HG02973 (cell line): ENCODE measurements at regions not wholly inside any gene's neighbourhood (a gene's known extent, or its start where the extent isn't known, plus 50 kb on each side); places are given as distances from the start of the nearest gene placed in this dataset.

ENCODE experiments used
- ATAC-seq: cut with Tn5 transposase; IDR thresholded peaks from one replicate; pipeline ENCODE4 v1.9.1; 2021; ENCODE audit warnings: moderate library complexity; ENCODE audit not compliant: unreplicated experiment

DNA sequence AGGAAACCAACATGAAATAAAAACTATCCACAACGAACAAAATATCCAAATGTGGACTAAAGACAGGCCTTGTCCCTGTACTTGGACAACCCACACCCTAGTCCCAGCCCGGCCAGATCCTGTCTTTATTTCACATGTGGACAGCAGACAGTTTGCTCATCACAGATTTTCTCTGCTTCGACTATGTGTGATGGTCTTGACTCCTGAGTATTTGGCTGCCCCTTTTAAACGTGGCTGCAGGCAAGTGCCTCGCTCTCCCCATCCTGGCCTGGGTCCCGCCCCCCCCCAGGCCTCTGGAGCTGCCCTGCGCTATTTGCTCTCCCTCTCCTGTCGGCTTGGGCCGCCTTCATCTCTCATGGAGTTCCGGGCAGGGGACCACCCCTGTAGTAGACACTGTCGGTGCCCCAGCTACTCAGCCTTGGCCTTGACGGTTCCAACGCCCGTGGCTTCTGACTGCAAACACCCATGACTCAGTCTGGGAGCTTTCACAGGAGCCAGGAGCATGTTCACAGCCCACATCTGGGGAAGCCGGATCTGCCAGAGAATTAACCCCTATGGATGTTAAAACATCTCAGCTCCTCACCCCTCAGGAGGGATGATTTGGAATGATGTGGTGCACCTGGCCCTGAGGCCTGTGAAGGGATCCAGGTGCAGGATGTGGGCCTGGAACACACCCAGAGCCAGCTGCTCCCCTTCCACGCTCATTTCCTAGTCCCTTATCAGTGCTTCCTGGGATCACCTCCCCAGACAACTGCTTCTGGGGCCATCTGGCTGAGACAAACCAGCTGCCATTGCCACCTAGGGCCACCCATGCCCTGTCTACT is 229.7 kb upstream of the RPL38 start:
- ATAC-seq = no peak

DNA sequence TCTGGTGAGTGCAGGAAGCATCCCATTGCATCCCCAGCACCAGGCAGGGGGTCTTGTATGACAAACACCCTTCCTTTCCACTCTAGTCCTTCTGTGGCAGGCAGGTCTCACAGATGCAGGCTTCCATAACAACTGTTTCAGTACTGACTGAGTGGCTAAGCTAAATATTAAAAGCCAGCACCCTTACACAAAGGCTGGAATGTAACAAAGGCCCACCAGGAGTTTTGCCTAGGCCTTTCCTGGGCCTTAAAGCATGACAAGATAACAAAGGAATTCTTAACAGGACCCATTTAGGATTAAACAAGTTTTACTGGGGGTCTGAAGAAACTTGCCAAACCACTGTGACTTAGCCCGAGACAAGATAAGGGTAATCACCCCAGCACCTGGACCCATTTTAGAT is 228.9 kb upstream of the RPL38 start:
- ATAC-seq = no peak

DNA sequence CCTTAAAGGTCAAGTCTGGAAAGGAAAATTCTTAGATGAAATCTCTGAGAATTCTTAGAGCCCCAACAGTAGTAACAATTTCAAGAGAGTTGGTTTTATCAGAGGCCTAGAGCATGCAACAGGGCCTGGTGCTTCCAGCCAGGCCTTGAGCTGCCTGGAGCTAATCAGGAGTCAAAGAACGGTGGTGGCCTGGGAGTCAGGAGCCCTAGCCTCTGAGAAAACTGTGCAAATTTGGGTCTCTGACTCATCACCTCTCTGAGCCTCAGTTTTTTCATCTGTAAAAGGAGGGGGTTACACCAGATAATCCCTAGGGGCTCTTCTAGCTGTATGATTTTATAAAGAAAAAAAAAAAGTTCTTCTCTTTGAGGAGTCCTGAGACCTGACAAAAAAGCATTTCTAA is 227.3 kb upstream of the RPL38 start:
- no peak for ATAC-seq

DNA sequence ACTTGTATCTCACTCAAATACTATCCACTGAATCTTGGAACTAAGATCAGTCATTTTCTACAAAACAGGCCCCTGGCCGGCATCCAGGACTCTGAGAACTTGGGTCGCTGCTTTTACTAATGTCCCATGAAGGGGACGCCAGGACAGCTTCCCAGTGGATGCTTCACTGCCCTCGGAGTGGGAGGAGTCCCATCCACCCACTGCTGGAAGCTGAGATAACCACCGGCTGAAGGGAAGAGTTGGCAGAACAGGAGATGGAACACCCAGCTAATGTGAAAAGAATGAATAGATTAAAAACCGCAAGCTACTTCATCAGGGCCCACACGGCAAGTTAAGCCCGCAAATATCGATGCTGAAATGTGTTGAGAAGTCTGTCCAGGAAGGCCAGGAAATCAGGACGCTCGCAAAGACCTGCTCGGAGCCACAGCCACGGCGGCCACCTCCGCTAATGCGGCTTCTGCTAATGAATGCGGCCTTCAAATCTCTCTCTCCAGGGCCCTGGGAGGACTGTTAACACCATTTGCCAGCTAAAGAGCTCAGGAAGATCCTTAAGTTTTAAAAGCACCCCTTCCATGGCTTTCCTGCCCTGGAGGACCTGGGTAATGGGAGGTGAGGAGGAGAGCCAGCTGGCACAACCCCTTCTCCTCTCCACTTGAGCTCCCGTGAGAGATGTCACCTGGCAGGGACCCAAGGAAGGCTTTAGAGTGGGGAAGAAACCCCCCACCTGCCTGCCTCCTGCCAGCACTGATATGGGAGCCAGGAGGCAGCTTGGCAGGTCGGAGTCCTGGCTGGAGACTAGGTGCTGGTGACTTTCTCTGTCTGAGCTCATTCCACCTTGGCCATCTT is 226.6 kb upstream of the RPL38 start:
- no peak for ATAC-seq

DNA sequence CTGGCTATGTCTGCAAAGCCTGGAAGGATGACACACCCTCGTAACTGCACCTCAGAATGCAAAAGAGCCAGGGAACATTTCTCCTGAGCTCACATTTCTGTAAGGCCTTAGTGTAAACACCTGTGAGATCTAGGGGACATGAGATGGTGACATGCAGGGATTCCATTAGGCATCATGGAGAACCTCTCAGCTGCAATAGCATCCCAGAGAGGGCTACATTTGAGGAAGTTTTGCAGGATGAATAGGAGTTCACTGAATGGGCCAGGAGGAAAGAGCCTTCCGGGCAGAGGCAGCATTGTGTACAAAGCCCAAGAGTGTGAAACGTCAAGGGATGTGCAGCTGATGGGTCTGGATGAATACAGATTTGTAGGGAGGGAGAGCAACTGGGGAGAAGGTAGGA is 223.0 kb upstream of the RPL38 start:
- no peak for ATAC-seq

DNA sequence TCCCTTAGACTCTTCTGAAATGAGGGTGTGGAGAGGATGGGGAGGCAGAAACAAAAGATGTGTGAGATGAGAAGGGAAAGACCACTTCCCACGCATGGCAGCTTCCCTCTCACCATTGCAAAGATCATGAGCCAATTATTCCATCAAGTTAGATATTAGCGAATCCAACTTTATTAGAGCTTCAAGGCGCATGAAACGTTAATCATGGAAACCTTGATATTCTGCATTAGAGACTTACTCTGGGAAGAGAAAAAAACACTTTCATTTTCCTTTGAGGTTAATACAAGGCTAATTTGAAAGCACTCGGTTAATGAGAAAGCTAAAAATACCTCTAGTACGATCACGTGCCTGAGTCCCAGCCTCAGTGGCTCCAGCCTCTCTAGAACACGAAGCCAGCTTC is 220.6 kb upstream of the RPL38 start:
- no peak for ATAC-seq

DNA sequence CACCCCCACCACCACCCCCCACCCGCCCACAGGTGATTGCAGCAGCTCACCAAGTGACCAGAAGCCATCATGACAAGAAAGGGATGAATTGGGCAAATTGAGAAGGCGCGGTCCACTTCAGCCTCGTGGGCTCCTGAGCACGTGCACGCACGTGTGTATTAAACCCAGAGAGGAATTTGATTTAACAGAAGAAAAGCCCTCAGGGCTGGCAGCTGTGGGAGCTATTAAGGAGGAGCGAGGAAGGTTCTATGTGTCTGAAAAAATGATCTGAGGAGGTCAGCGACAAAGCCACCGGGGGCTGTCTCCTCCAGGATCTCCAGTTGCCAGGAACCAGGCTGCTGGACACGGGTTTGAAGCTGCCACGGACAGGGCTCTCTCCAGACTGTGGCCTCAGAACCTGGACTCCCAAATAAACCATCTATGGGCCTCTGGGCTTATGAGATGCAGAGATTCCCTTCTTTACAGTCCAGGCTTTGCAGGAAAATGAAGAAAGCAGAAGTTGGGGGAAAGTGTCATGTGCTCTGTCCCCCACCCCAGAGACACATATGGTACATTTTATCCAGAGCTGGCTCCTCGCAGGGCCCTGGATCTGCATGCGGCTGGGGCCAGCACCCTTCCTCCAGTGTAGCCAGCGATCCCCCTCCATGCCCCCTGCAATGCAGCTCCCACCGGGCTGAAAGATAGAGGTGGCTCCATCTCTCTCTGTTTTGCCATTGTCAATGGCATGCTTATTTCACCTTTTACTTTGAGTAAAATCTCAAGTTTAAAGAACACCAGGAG is 219.7 kb upstream of the RPL38 start:
- ATAC-seq = no peak

DNA sequence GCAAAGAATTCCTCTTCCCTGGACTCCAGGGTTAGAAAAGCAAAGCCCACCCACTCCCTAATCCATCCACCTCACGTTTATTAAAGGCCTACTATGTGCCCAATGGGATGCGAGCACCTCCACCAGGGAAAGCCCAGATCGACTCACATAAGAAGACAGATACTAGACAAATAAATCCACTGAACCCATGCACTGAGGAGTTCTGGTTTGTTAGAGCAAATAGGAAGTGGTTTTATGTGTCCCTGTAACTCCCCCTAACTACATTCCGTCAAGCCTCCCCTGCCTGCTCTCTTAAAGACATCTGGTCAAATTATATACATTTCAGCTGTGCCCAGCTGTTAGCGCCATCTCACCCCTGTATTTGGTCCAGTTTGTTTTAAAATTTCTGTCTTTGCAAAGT is 218.5 kb upstream of the RPL38 start:
- no peak for ATAC-seq

DNA sequence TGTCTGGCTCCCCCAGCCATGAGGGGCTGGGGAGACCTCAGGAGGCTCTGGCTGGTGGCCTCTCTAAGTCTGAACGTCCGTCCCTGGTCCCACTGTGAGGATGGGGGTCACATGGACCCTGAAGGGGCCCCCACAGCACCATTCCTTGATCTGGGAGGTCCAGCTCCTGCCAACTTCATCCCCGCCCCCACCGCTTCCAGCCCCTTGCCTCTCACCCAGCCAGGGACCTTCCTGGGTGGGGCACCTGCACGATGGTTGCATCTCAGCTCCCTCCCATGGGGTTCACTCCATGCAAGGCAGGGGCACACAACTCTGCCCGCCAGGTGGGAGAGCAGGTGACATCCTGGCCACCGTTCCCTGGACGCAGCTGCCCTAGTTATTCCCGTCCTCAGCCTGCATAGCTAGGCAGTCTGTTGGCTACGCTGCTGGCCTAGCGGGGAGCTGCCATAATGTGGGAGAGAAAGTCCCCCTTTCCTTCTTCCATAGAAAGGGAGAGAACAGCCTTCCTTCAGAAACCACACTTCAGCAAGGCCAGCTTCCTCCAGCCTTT is 217.9 kb upstream of the RPL38 start:
- ATAC-seq = no peak

DNA sequence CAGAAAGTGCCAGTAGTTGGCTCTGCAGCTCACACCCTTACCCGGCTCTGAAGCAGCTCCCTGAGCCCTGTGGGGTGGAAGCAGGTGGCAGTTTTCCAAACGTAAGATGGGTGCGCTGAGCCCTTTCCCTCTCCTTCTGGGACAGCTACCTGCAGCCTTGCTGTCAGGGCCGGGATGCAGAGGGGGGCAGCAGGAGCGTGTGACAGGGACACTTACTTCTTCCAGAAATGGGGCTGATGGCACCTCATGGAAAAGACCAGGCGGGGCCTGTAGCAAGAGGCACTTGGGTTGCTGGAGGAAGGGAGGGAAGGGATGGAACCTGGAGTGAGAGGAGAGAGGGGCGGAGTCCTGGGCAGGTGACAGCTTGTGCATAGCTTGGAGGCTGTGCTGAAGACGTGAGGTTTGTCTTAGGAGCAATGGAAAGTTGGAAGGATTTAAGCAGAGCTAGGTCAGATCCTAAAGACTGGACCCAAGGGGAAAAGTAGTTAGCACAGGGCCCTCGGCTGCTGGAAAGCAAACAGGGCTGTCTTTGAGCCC is 216.8 kb upstream of the RPL38 start:
- ATAC-seq = no peak

DNA sequence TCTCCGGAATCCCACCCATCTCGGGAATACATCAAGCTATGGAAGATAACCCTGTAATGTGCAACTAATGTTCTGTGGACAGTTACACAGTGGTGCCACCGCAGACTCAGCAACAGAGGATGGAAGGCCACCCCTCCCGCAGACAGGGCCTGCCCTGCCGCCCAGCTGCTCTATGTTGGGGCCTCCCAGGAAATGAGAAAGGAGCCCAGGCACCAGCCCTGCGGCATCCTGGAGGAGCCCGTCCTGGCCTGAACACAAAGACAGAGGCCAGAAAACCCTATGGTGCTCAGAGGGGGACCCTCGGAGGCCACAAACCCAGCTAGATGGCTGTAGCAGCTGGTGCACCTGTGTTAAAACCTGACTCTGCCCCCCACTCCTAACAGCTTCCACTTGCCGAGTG is 216.1 kb upstream of the RPL38 start:
- ATAC-seq = no peak

DNA sequence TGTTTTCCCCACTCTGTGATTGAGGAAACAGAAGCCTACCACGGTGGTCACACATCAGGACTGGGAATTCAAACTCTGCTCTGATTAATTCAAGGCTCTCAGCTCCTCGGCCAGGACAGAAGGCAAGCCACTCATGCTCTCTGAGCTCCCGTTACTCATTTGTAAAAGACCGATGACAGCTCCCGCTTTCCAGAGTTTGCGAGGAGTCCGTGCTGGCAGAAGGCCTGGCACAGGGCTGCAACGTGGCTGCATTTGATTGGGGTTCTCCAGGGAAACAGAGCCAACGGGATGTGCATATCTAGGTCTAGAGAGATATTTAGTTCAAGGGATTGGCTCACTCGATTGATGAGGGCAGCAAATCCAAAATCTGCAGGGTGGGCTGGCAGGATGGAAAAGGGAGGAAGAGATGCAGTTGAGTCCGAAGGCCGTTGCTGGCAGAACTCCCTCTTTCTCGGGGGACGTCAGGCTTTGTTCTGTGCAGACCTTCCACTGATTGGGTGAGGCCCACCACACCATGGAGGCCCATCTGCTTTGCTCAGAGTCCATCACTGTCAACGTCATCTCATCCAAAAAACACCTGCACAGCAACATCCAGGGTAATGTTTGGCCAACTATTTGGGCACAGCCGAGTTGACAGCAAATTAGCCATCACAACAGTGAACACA is 215.5 kb upstream of the RPL38 start:
- ATAC-seq = no peak

DNA sequence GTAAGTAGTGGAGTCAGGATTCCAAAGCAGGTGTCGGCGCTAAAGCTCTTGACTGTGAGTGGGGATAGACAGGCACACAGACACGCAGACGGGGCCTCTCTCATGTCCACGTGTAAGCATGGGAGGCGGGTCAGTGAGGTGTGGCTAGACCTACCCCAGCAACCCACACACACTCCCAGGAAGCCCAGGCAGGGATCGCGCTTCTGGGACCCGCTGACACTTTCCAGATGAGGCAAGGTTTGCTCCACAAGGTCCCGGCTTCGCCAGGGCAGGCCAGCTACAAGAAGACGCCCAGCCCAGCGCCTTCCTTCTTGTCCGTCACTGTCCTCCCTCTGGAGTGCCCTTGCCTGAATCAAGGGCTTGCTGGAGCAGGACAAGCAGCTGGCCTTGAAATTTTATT is 213.8 kb upstream of the RPL38 start:
- no peak for ATAC-seq

DNA sequence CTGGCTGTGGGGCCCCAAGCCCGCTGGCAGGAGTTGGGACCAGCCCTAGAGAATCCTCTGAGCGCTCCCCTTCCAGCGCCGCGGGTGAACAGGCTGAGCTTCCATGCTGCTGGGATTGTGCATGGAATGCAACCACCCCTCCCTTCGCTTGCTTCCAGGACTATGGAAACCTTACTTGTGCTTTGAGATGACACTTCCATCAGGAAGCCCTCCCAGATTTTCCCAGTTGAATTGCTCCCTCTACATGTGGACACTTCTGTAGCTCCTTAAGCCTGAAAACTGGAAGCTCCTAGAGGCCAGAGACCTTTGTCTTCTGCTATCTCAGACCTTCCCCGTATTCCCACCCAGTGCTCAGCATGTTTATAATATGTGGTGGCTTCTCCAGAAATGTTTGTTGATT is 213.2 kb upstream of the RPL38 start:
- no peak for ATAC-seq

DNA sequence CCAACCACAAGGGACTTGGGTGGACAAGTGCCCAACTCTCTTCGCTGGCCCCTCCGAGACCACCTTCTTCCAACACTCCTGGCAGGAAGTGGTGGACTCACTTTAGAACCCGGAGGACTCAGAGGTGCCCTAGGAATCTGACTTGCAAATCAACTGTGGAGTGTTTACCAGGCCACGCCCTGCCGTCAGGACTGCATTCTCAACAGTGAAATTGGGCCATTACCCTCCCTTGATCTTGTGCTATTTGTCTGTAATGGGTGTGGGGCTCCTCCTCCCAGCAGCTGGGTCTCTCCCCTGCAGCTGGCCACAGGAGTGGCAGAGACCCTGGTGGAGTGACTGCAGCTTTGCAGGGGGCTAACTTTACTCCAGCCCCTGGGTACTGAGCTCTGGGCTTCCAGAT is 212.2 kb upstream of the RPL38 start:
- ATAC-seq = no peak

DNA sequence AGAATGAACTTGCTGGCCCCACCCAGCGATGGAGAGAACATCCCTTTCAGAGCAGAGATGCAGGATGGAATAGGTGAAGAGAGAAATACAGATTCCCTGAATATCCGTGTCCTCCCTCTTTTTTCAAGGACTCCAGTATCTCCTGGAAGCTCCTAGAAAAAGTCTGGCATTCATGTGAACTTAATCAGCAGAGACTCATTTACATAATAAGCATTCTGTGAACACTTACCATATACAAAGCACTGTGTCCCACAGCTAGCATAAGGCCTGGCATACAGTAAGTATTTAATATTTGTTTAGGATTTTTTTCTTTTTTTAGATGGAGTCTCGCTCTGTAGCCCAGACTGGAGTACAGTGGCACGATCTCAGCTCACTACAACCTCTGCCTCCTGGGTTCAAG is 208.5 kb upstream of the RPL38 start:
- ATAC-seq = no peak

DNA sequence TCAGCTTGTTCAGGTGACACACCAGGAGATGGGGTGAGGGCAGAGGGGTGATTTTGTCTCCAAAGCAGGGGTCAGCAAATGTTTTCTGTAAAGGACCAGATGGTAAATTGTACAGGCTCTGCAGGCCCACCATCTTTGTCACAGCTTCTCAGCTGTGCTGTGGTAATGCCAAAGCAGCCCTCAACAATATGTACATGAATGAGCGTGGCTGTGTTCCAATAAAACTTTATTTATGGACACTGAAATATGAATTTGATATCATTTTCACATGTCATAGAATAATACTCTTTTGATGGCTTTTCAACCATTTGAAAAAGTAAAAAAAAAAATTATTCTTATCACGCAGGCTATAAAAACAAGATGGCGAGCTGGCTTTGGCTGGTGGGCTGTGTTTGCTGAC is 206.4 kb upstream of the RPL38 start:
- ATAC-seq = no peak

DNA sequence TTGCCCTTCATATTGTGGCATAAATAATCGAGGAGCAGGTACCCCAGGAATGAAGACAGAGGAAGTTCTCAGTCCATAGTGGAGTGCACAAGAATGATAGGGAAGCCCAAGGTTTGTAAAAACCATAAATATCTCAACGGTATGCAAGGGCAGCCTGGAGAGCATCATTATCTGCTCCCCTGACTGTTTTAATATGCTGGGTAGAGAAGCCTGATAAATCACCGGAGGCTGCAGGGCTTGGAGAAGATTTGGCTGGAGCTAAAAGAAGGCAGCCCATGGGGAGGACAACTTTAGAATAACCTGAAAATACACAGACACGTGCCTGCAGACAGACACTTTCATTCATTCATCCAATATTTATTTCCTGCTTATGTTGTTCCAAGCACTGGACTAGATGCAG is 205.2 kb upstream of the RPL38 start:
- no peak for ATAC-seq

DNA sequence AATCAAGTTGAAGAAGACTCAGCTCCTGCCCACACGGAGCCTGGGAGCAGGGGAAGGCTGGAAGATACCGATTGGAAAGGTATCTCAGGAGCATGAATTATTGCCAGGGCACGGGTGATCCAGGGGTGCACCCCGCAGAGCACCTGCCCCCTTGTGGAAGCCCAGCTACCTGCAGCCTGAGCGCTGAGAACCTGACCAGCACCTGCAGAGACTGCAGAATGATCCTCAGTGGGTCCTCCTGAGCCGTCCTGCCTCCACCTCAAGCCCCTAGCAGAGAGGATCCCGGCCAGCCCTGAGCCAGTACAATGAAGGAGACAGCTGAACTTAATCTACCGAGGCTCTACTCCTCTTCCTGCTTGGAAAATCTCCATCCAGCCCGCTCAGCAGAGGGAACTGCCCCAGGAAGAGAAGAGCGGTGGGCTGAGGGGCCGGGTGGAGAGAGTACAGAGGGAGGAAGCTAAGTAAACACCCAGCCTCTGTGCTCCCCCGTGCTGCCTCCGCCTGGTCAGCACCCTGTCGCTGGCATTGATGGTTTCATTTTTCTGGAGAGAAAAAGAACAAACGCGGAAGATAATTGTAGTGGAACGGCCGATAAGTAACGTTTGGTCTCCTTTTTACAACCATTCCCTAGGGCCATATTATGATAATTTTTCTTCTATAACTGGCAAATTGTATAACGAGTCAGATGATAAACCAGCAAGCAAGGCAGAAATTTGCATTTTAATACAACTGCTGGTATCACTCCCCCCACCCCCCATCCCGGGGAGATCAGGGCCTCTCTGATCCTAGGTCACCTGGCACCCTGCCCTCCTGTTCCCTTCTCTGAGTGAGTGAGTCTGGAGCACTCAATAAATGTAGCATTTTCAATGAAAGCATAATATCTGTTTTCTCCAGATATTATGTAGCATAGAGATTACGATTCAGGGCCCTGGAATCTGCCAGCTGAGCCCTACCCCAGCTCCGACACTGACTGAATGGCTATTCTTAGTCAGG is 204.5 kb upstream of the RPL38 start:
- ATAC-seq = peak; percentile 82
